ENCODE measurements at regions not wholly inside any gene's neighbourhood (a gene's known extent, or its start where the extent isn't known, plus 50 kb on each side); places are given as distances from the start of the nearest gene placed in this dataset.

- TF ChIP-seq CTCF (IDR thresholded peaks at IDR 0.05; ENCODE audit: insufficient read depth, low read length): no peak
- no peak for TF ChIP-seq POLR2AphosphoS5 (IDR thresholded peaks at IDR 0.05; ENCODE audit: low read depth)
- no peak for TF ChIP-seq SPI1 (IDR thresholded peaks at IDR 0.05; ENCODE audit: borderline replicate concordance, low read depth)
These were observed 76.3 kb upstream of the SLCO2A1 start for GRCh38 chr3:134105876-134106556.
